Kidney (tissue), 13 donors: ENCODE measurements at regions not wholly inside any gene's neighbourhood (a gene's known extent, or its start where the extent isn't known, plus 50 kb on each side); places are given as distances from the start of the nearest gene placed in this dataset.

Experiments
- DNase-seq, 5 donors: peaks; one replicate each; pipeline ENCODE4 v3.0.0-alpha.2; 2013 to 2020
- FAIRE-seq: peaks from 2 replicates; lab custom pipeline; 2012; peaks lifted over from hg19 to GRCh38; lab: Jason Lieb, UNC
- H3K27ac ChIP-seq, 2 donors: one replicate each; pipeline ENCODE4 v1.7.0; 2013; ENCODE audit warnings: low read depth in 2 of 2, low read length in 2 of 2, inconsistent platforms in 1 of 2
- H3K27me3 ChIP-seq: one replicate; pipeline ENCODE4 v1.7.1; 2013; ENCODE audit warnings: low read length, inconsistent platforms; ENCODE audit not compliant: control insufficient read depth, insufficient read depth
- H3K36me3 ChIP-seq, 3 donors: one replicate each; pipeline versions ENCODE4 v1.7.0 to v1.7.1; 2013; ENCODE audit warnings: low read length in 3 of 3, control low read depth in 1 of 3, inconsistent platforms in 1 of 3; ENCODE audit not compliant: insufficient read depth in 3 of 3, control insufficient read depth in 2 of 3
- H3K4me1 ChIP-seq, 3 donors: one replicate each; pipeline versions ENCODE4 v1.7.0 to v1.7.1; 2013; ENCODE audit warnings: low read length in 3 of 3, inconsistent platforms in 1 of 3, low read depth in 1 of 3; ENCODE audit not compliant: control insufficient read depth in 2 of 3, insufficient read depth in 2 of 3
- H3K4me3 ChIP-seq, 3 donors: one replicate each; pipeline versions ENCODE4 v1.7.0 to v1.8.1; 2013; ENCODE audit warnings: low read length in 3 of 3, control low read depth in 1 of 3, inconsistent platforms in 1 of 3
- H3K9ac ChIP-seq, 3 donors: one replicate each; pipeline versions ENCODE4 v1.7.0 to v1.7.1; 2013; ENCODE audit warnings: low read length in 3 of 3, control low read depth in 1 of 3, inconsistent platforms in 1 of 3
- H3K9me3 ChIP-seq, 3 donors: one replicate each; pipeline versions ENCODE4 v1.7.0 to v1.7.1; 2013; ENCODE audit warnings: low read length in 3 of 3, control low read depth in 1 of 3, inconsistent platforms in 1 of 3; ENCODE audit not compliant: control insufficient read depth in 2 of 3, insufficient read depth in 1 of 3
- intact Hi-C: fragments of 100-400 bp; cut with DNase I; formaldehyde crosslinking; loops from one replicate; pipeline ENCODE4 v1.11.1; 2022
- TF ChIP-seq, protein P1 (sequence below): IDR thresholded peaks from 3 replicates; pipeline ENCODE4 v1.5.1; 2012; ENCODE audit warnings: mild to moderate bottlenecking, moderate library complexity, borderline replicate concordance; ENCODE audit not compliant: insufficient read depth; ENCODE audit errors: extremely low read depth
- donor health status: control.
- donor health status: control.
- donor health status: control.
- donor health status: control.
- donor health status: control.
- donor health status: DM: yes; HTN: yes; CAD: no.
- donor health status: Normal renal cell carcinoma (clear cell type).

DNA sequence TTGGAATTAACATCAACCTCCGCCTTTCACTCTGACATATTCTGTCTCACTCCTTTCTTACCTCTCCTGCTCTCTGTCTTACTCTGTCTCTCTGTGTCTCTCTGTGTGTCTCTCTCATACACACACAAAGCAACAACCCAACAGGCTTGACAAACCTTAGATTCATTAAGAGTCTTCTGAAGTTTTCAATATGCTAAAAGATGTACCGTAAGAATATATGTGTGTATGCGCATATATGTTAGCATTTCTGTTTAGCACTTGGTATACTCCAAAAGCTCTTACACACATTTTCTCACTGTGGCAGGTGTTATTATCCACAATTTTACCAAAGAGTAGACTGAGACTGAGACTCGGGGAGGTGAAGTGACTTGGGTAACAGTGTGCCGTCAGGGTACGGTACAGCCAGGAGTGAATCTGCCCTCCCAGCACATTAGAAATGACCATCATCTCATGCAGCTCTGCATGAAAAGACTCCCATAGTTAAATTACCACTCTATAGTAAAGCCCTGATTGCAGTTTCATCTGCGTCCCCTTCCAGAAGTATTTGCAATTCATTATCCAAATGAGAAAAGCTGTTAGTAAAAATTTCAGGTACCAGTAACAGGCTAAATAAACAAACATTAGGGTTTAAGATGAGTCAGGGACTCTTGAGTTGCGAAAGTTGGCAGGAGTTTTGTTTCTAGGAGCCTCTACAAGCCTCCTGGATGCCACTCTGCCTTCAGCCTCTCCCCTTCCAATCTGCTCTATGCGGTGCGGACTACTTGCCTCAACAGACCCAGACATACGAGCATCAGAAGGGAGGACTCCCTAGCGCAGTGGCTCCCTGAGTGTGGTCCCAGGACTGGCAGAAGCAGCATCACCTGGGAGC, 195.2 kb upstream of the TMEM45B start:
- peaks cover 2% of the 10 kb centered on the region for H3K27me3 ChIP-seq
- TF ChIP-seq, protein P1, sequence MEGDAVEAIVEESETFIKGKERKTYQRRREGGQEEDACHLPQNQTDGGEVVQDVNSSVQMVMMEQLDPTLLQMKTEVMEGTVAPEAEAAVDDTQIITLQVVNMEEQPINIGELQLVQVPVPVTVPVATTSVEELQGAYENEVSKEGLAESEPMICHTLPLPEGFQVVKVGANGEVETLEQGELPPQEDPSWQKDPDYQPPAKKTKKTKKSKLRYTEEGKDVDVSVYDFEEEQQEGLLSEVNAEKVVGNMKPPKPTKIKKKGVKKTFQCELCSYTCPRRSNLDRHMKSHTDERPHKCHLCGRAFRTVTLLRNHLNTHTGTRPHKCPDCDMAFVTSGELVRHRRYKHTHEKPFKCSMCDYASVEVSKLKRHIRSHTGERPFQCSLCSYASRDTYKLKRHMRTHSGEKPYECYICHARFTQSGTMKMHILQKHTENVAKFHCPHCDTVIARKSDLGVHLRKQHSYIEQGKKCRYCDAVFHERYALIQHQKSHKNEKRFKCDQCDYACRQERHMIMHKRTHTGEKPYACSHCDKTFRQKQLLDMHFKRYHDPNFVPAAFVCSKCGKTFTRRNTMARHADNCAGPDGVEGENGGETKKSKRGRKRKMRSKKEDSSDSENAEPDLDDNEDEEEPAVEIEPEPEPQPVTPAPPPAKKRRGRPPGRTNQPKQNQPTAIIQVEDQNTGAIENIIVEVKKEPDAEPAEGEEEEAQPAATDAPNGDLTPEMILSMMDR, result no peak
- intact Hi-C loops, result no loop called here
- no peak for FAIRE-seq
- H3K4me1 ChIP-seq, result no peaks in the 10 kb centered on the region
- H3K4me3 ChIP-seq, result no peak overlapping the region
- no peaks in the 10 kb centered on the region for H3K9me3 ChIP-seq
- no peaks in the 10 kb centered on the region for H3K36me3 ChIP-seq
- H3K9ac ChIP-seq, result no peak overlapping the region
- no peak overlapping the region for H3K27ac ChIP-seq
- no peak for DNase-seq

DNA sequence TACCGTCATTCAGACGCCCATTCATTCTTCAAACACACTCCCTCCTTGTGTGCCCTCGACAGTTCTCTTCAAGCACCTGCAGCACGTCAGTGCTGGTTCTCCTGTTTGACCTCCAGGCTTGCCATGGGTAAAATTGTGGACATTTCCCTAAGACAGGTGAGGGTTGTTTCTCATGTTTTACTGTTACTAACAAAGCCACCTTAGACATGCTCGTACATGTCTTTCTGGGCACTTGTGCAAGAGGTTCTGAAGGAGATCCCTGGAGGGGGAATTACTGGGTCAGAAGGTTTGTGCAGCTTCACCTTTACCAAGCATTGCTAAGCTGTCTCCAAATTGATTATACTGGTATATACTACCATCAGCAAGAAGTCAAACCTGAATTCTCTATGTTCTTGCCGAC, 189.7 kb upstream of the TMEM45B start:
- no peak overlapping the region for H3K9ac ChIP-seq
- FAIRE-seq (no peak), DNase-seq (no peak)
- TF ChIP-seq, protein P1, result no peak
- H3K4me3 ChIP-seq, result no peak overlapping the region
- H3K27ac ChIP-seq, result no peak overlapping the region
- peaks cover 0 to 2% (median 0%) of the 10 kb centered on the region in 3 donors for H3K9me3 ChIP-seq
- no peaks in the 10 kb centered on the region for H3K27me3 ChIP-seq
- no peaks in the 10 kb centered on the region for H3K4me1 ChIP-seq
- H3K36me3 ChIP-seq, result no peaks in the 10 kb centered on the region
- intact Hi-C loops, result no loop called here

DNA sequence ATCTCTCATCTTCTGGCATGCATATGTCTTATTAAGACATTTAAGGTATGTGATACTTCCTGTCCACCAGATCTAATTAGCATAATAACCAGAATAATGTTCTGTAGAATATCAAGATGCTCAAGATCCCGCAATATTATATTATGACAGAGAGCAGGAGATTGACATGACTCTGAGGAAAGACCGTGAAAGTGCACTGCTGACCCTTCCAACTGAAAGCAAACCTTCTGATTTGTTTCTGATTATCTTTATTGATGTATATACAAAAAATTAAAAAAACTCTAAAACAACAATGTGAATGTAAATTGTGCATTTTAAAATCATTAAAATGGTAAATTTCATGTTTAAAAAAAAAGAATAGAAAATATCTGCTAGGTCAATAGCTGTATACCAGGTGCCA, 184.4 kb upstream of the TMEM45B start:
- Histone ChIP-seq H3K27me3 (no peaks in the 10 kb centered on the region), H3K4me1 (no peaks in the 10 kb centered on the region), H3K9ac (no peak overlapping the region), H3K9me3 (peaks cover 0 to 2% (median 0%) of the 10 kb centered on the region in 3 donors), H3K27ac (no peak overlapping the region), H3K36me3 (no peaks in the 10 kb centered on the region), H3K4me3 (no peak overlapping the region)
- intact Hi-C loops, result no loop called here
- FAIRE-seq (no peak), DNase-seq (no peak)
- TF ChIP-seq, protein P1, result no peak
